Gastroesophageal sphincter (tissue), 2 donors: ENCODE measurements at regions not wholly inside any gene's neighbourhood (a gene's known extent, or its start where the extent isn't known, plus 50 kb on each side); places are given as distances from the start of the nearest gene placed in this dataset.

ENCODE experiments used
- POLR2A ChIP-seq, 2 donors: fragments of 450-650 bp; IDR thresholded peaks; one replicate each; pipeline ENCODE4 v1.6.1; 2017; ENCODE audit warnings: antibody characterized with exemption in 2 of 2, mild to moderate bottlenecking in 2 of 2, moderate library complexity in 1 of 2
- POLR2AphosphoS5 ChIP-seq: sonication (generic); formaldehyde crosslinking; IDR thresholded peaks from one replicate; pipeline ENCODE4 v1.6.1; 2017; ENCODE audit warnings: antibody characterized with exemption

DNA sequence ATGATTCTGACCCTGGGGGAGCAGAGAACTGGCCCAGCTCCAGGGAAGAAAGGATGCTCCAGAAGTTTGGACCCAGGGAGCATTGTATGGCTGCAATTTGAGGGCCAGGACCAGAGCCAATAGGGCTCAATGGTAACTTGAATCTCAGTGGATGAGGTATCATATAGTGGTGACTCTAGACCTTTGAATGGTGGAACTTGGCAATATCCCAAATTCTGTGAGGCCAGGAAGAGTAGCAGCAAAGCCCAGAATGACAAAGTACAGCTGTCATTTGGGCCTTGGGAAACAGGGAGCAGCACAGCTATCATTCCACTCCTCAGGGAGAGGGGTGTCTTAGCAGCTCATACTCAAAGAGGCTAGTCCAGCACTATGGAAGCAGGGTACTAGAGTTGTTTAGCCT is 332.9 kb upstream of the RBMS1 start:
- TF ChIP-seq POLR2A (IDR thresholded peaks at IDR 0.05), result no peak
- TF ChIP-seq POLR2AphosphoS5, result no peak
